ENCODE measurements at regions not wholly inside any gene's neighbourhood (a gene's known extent, or its start where the extent isn't known, plus 50 kb on each side); places are given as distances from the start of the nearest gene placed in this dataset.

GRCh38 chr12:94875525-94875924 is 128.0 kb downstream of the NDUFA12 start (continued):
- TF ChIP-seq ELF1 (IDR thresholded peaks at IDR 0.05; ENCODE audit: borderline replicate concordance, low read depth): no peak; the same call in 1 of the 2 replicates
- peak; percentile 89 for TF ChIP-seq RAD21 (IDR thresholded peaks at IDR 0.05; ENCODE audit: low read depth)
- TF ChIP-seq CTCF (IDR thresholded peaks at IDR 0.05 in 2 of 3, conservative IDR thresholded peaks at IDR 0.05 in 1 of 3; ENCODE audit: borderline replicate concordance in 1 of 3, insufficient read depth in 1 of 3, low read depth in 2 of 3, low read length in 2 of 3): peak; percentile 38 to 74 (median 68)
- TF ChIP-seq ATF3 (IDR thresholded peaks at IDR 0.05): no peak
- TF ChIP-seq YY1 (IDR thresholded peaks at IDR 0.05; ENCODE audit: extremely low read depth, insufficient replicate concordance, low read depth, low read length): no peak
- TF ChIP-seq JUND (IDR thresholded peaks at IDR 0.05): peak; percentile 40
- TF ChIP-seq CEBPB (IDR thresholded peaks at IDR 0.05; ENCODE audit: low read depth): peak; percentile 20; the same call in 1 of the 2 replicates
- peak; percentile 51 for TF ChIP-seq FOSL1 (IDR thresholded peaks at IDR 0.05; ENCODE audit: low read depth)
- TF ChIP-seq SRF (IDR thresholded peaks at IDR 0.05; ENCODE audit: low read depth): no peak
- no peak for TF ChIP-seq ZNF274 (IDR thresholded peaks at IDR 0.05; ENCODE audit: low read depth, low read length)
- peak; percentile 75 for TF ChIP-seq MAX (IDR thresholded peaks at IDR 0.05)
- no peak for TF ChIP-seq EZH2 (IDR thresholded peaks at IDR 0.05)
- TF ChIP-seq TCF7L2 (IDR thresholded peaks at IDR 0.05; ENCODE audit: borderline replicate concordance, extremely low read depth, insufficient read depth, insufficient read length): no peak
- no peak for TF ChIP-seq ZFX (IDR thresholded peaks at IDR 0.05)

Measured in HCT116 (cell line).